Activated naive CD4-positive, alpha-beta T cell treated with anti-CD3 and anti-CD28 coated beads, Interleukin-2, amount 10 ng/mL, durations not matched to agents 7 days and 5 days (primary cell): ENCODE measurements at regions not wholly inside any gene's neighbourhood (a gene's known extent, or its start where the extent isn't known, plus 50 kb on each side); places are given as distances from the start of the nearest gene placed in this dataset.

Experiments
- CTCF ChIA-PET: fragments of 350-600 bp; sonication (Branson Sonifier 250); formaldehyde crosslinking; loops from one replicate; lab custom pipeline; 2021; ENCODE audit warnings: antibody characterized with exemption; lab: Charles Lee
- DNase-seq: peaks from one replicate; pipeline ENCODE4 v3.0.0-alpha.2; 2020
- H3K27ac Mint-ChIP-seq: one replicate; pipeline ENCODE4 v1.8.0; 2021; ENCODE audit warnings: mild to moderate bottlenecking, moderate library complexity, mixed read lengths
- H3K27me3 Mint-ChIP-seq: one replicate; pipeline ENCODE4 v1.8.0; 2021; ENCODE audit warnings: mild to moderate bottlenecking, mixed read lengths
- H3K36me3 Mint-ChIP-seq: one replicate; pipeline ENCODE4 v1.8.0; 2021; ENCODE audit warnings: mixed read lengths
- H3K4me1 Mint-ChIP-seq: one replicate; pipeline ENCODE4 v1.8.0; 2021; ENCODE audit warnings: mixed read lengths
- H3K4me3 Mint-ChIP-seq: one replicate; pipeline ENCODE4 v1.8.0; 2021; ENCODE audit warnings: mild to moderate bottlenecking, moderate library complexity, mixed read lengths
- H3K9me3 Mint-ChIP-seq: one replicate; pipeline ENCODE4 v1.8.0; 2021; ENCODE audit warnings: mixed read lengths

DNA sequence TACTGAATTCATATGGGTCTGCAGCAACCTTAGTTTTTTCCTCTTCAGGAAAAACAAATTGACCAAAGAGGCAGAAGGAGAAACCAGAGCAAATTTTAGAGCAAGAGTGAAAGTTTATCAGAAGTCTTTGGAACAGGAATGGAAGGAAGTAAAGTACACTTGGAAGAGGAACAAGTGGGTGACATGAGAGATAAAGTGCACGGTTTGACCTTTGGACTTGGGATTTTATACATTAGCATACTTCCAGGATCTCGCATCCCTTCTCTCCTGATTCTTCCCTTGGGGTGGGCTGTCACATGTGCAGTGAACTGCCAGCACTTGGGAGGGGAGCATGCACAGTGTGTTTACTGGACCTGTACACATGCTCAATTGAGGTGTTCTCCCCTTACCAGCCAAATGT lies 754.8 kb upstream of the ADAMTS5 start:
- H3K36me3 Mint-ChIP-seq = no peaks in the 10 kb centered on the region
- no peaks in the 10 kb centered on the region for H3K27me3 Mint-ChIP-seq
- no peak overlapping the region for H3K27ac Mint-ChIP-seq
- CTCF ChIA-PET = no interaction called here
- peaks cover 4% of the 10 kb centered on the region for H3K9me3 Mint-ChIP-seq
- DNase-seq = no peak
- no peaks in the 10 kb centered on the region for H3K4me1 Mint-ChIP-seq
- no peak overlapping the region for H3K4me3 Mint-ChIP-seq

DNA sequence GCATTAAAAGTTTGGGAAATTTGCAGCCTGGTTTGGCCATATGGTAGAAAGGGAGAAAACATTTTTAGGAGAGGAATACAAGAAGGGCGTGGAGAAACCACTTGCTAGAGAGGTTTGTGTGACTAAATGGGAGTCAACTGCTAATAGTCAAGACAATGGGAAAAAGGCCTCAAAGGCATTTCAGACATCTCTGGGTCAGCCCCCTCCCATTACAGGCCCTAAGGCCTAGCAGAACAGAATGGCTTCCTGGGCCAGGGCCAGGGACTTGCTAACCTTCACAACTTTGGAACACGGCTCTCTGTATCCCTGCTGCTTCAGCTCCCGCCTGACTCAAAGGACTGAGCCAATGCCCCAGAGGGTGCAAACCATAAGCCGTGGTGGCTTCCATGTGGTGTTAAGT lies 752.3 kb upstream of the ADAMTS5 start:
- H3K27me3 Mint-ChIP-seq = no peaks in the 10 kb centered on the region
- H3K4me3 Mint-ChIP-seq = no peak overlapping the region
- H3K9me3 Mint-ChIP-seq = peaks cover 6% of the 10 kb centered on the region
- H3K27ac Mint-ChIP-seq = no peak overlapping the region
- CTCF ChIA-PET = interaction anchor here (1.9 kb wide), 1 partner anchor 19 kb away, joined by 5 read pairs; no protein-coding TSS in a partner anchor
- H3K4me1 Mint-ChIP-seq = no peaks in the 10 kb centered on the region
- no peaks in the 10 kb centered on the region for H3K36me3 Mint-ChIP-seq
- no peak for DNase-seq

DNA sequence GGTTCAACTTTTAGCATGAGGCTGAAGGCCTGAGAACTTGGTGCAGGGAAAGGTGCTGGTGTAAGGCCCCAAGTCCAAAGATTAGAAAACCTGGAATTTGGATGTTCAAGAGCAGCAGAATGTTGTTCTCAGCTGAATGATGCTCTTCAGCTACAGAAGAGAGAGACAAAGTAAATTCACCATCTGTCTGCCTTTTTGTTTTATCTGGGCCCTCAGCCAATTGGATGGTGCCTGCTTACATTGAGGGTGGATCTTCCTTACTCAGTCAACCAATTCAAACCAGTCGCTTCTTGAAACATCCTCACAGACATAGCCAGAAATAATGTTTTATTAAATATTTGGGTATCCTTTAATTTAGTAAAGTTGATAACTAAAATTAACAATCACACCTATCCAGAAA lies 748.2 kb upstream of the ADAMTS5 start:
- Mint-ChIP-seq H3K9me3 (peaks cover 7% of the 10 kb centered on the region), H3K36me3 (no peaks in the 10 kb centered on the region), H3K4me1 (no peaks in the 10 kb centered on the region), H3K4me3 (no peak overlapping the region), H3K27me3 (no peaks in the 10 kb centered on the region), H3K27ac (no peak overlapping the region)
- CTCF ChIA-PET = no interaction called here
- no peak for DNase-seq

DNA sequence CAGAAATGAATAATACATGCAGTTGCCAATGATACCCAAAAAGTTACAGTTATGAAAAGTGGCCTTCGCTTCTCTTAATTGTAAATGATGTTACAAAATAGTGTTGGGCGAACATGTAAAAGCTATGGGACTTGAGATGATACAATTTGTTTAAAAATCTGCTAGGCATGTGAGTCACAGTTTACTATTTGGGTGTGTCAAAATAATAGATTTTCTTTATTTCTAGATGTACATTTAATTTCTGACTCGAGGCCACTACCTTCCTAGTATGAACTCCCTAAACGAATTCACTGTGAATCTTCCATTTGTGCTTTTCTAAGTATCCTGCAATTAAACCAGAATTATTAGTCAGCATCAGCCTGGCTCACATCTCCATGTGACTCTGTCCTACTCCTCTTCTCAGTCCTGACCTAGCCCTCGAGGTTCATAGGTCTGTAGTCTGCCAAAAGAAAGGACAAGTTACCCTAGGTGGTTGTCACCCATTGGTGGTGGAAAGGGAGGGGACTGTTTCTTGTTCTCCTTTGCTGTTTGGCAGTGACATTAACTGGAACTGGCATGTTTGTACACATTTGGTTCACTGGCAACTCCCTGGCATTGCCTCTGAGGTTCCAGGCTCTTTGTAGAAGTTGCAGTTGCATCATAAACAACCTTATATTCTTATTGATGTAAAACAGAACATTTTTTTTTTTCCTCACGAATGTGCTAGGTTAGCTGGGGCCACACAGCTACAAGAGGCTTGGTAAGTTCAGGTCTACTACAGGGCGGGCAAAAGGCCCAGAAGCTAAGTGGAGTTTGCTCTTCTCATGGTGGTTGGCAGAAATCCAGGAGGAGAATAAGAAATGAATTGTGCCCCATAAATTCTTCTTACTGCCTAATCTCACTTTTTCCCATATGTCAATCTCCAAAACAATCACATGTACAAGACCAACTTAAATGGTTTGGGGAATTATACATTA lies 746.5 kb upstream of the ADAMTS5 start:
- Mint-ChIP-seq H3K4me1 (no peaks in the 10 kb centered on the region), H3K27me3 (no peaks in the 10 kb centered on the region), H3K4me3 (no peak overlapping the region), H3K9me3 (peaks cover 7% of the 10 kb centered on the region), H3K36me3 (no peaks in the 10 kb centered on the region), H3K27ac (no peak overlapping the region)
- CTCF ChIA-PET = no interaction called here
- DNase-seq = no peak

DNA sequence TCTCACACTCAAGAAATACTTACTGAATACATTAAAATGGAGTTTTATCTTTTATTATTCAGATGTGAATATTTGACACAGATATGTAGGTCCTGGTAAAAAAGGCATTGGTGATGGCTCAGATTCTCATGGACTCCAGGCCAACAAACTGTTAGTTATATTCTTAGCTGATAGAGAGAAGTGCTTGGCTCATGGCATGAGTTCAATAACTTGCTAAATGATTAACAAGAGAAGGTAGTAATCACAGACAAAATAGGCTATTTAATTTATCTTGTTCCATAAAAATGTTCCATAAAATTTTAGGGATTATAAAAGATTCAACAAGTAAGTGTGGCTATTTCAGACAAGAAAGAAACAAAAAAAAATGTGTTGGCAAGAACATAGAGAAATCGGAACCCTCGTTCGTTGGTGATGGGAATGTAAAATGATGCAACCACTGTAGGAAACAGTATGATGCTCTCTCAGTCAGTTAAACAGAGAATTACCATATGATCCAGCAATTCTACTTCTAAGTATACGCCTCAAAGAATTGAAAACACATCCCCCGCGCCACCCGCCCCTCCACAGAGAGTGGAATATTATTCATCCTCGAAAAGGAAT lies 737.8 kb upstream of the ADAMTS5 start:
- H3K4me3 Mint-ChIP-seq = no peak overlapping the region
- H3K36me3 Mint-ChIP-seq = no peaks in the 10 kb centered on the region
- DNase-seq = no peak
- H3K9me3 Mint-ChIP-seq = no peaks in the 10 kb centered on the region
- H3K27ac Mint-ChIP-seq = no peak overlapping the region
- H3K4me1 Mint-ChIP-seq = no peaks in the 10 kb centered on the region
- H3K27me3 Mint-ChIP-seq = no peaks in the 10 kb centered on the region
- CTCF ChIA-PET = interaction anchor here (1.2 kb wide), 1 partner anchor 854 kb away, joined by 4 read pairs; no protein-coding TSS in a partner anchor

DNA sequence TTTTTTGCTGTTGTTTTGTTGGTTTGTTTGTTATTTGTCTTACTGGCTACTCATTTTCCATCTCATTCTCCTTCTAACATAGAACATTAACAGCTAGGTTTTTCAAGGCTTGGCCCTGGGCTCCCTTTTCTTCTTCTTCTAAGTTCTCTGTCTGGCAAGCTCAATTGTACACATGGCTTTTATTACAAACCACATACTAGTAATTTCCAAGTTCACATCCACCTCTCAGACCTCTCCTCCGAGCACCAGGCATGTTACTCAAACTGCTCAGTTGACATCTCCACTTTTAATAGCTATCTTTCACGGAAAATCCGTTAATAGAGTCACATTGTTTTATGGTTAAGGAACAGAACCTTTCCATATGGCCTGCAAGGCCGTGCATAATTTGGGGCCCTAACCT lies 736.9 kb upstream of the ADAMTS5 start:
- no peaks in the 10 kb centered on the region for H3K36me3 Mint-ChIP-seq
- DNase-seq = no peak
- H3K4me1 Mint-ChIP-seq = no peaks in the 10 kb centered on the region
- H3K27me3 Mint-ChIP-seq = no peaks in the 10 kb centered on the region
- no peaks in the 10 kb centered on the region for H3K9me3 Mint-ChIP-seq
- H3K4me3 Mint-ChIP-seq = no peak overlapping the region
- no peak overlapping the region for H3K27ac Mint-ChIP-seq
- CTCF ChIA-PET = interaction anchor here (1.2 kb wide), 1 partner anchor 853 kb away, joined by 4 read pairs; no protein-coding TSS in a partner anchor

DNA sequence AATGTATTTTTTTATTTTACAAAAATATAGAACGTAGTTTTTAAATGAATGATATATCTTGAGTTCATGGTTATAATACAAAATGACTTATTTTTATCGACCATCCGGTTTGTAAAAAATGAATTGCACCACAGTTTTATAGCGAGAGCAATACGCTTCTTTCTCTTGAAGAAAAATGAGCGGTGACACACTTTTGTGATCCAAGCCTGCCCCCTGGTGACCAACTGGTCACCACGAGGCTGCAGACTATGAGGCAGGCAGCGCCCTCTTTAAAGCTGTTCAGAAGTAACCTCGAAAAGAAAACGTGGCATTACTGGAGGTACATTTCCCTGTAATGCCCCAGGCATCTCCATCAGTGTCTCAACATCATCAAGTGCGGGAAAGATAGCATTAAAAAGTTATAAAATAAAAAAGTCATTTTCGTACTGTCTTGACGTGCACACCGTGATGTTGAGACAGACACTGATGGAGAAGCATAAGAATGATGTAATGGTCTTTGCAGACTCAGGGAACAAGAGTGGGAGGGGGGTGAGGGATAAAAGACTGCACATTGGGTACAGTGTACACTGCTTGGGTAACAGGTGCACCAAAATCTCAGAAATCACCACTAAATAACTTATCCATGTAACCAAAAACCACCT lies 734.2 kb upstream of the ADAMTS5 start:
- Mint-ChIP-seq H3K36me3 (no peaks in the 10 kb centered on the region), H3K27ac (no peak overlapping the region), H3K27me3 (no peaks in the 10 kb centered on the region), H3K9me3 (no peaks in the 10 kb centered on the region), H3K4me1 (no peaks in the 10 kb centered on the region), H3K4me3 (no peak overlapping the region)
- DNase-seq = peak; percentile 71
- CTCF ChIA-PET = interaction anchor here (1.4 to 2.7 kb wide), 5 partner anchors 19 to 1044 kb away, joined by 3 to 12 read pairs (median 5); no protein-coding TSS in a partner anchor

DNA sequence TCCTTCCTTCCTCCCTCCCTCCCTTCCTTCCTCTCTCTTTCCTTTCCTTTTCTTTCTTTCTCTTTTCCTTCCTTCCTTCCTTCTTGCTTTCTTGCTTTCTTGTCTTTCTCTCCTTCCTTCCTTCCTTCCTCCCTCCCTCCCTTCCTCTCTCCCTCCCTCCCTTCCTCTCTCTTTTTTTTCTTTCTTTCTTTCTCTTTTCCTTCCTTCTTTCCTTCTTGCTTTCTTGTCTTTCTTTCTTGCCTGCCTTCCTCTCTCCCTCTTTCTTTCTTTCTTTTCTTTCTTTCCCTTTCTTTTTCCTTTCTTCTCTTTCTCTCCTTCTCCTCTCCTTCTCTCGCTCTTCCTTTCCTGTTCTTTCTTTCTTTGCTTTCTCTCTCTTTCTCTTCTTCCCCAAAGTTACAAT lies 728.4 kb upstream of the ADAMTS5 start:
- H3K27ac Mint-ChIP-seq = no peak overlapping the region
- no peaks in the 10 kb centered on the region for H3K36me3 Mint-ChIP-seq
- CTCF ChIA-PET = no interaction called here
- no peak for DNase-seq
- peaks cover 5% of the 10 kb centered on the region for H3K27me3 Mint-ChIP-seq
- no peaks in the 10 kb centered on the region for H3K4me1 Mint-ChIP-seq
- H3K4me3 Mint-ChIP-seq = no peak overlapping the region
- no peaks in the 10 kb centered on the region for H3K9me3 Mint-ChIP-seq

DNA sequence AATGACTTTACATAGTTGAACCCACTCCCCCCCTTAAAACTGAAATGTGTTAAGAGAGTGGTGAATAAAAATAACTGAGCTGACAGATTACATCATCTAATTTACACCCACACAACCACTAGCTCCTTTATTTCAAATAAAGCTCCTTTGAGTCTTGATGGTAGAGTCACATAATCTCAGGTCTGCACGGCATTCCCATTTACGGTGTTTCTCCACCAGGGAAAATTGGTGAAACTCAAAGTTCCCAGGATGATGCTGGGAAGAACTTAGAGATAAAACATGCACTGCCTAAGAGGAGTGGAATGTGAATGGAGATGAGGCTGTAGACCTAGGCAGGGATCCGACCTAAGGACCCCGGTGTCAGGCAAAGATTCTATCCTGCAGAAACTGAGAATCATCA lies 727.8 kb upstream of the ADAMTS5 start:
- no peak overlapping the region for H3K27ac Mint-ChIP-seq
- no peak for DNase-seq
- H3K27me3 Mint-ChIP-seq = peaks cover 5% of the 10 kb centered on the region
- CTCF ChIA-PET = no interaction called here
- H3K9me3 Mint-ChIP-seq = no peaks in the 10 kb centered on the region
- H3K36me3 Mint-ChIP-seq = no peaks in the 10 kb centered on the region
- H3K4me1 Mint-ChIP-seq = no peaks in the 10 kb centered on the region
- no peak overlapping the region for H3K4me3 Mint-ChIP-seq

DNA sequence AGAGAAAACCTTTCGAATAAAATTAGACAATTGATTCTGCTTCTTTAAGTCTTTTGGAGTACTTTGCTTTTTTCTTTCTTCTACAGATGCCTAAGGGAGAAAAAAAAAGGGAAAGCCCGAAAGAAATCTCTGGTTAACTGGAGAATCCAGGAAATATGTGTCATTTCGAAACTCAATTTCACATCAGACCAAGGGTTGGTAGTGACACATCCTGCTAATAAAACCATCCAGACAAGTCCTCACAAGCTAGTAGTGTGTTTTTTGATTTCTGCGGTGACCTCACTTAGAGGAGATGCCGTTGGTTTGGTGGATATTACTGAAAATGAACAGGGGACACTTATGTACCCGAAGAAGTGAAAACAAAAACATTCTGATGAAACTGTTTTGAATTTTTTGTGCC lies 726.5 kb upstream of the ADAMTS5 start:
- Mint-ChIP-seq H3K4me3 (no peak overlapping the region), H3K27me3 (peaks cover 5% of the 10 kb centered on the region)

DNA sequence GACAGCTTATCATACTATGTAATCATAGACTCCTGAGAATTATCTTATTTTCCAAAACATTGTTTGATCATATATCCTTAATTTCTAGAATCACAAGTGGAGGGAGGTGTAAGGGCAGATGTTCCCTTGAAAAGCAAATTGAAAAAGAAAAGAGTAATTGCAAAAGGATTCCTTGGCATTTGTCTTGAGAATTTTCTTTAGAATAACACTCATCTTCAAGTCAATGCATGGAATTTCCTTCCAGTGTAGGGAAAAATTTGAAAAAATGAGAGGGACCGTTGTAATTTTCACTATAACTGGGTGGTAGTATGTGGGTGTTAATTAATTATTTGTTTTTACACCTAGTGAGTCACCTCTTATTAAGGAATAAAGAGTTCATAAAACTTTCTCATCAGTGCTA lies 724.6 kb upstream of the ADAMTS5 start:
- no peak for DNase-seq
- H3K27me3 Mint-ChIP-seq = peaks cover 5% of the 10 kb centered on the region
- CTCF ChIA-PET = no interaction called here
- no peaks in the 10 kb centered on the region for H3K36me3 Mint-ChIP-seq
- H3K4me3 Mint-ChIP-seq = no peak overlapping the region
- no peak overlapping the region for H3K27ac Mint-ChIP-seq
- no peaks in the 10 kb centered on the region for H3K4me1 Mint-ChIP-seq
- H3K9me3 Mint-ChIP-seq = no peaks in the 10 kb centered on the region

More for the DNA sequence above, 726.5 kb upstream of the ADAMTS5 start:
- Mint-ChIP-seq H3K9me3 (no peaks in the 10 kb centered on the region), H3K4me1 (no peaks in the 10 kb centered on the region), H3K27ac (no peak overlapping the region), H3K36me3 (no peaks in the 10 kb centered on the region)
- CTCF ChIA-PET = no interaction called here
- no peak for DNase-seq

DNA sequence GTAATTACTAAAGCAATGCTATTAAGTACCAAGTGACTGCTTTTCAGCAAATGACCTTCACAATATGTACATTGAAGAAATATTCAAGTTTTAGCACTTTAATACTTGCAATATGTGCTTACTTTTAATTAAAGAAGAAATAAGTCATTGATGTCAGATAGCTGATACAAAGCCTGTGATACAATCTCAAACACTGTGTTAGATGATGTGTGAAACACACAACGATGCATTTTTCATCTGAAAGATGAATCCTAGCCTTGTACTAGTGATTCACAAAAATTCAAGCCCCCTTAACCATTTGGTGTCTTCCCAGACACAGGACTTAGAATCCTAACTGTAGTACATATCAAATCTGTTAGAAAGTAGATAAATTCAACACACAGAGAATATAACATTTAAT lies 724.1 kb upstream of the ADAMTS5 start:
- no peak for DNase-seq
- Mint-ChIP-seq H3K4me3 (no peak overlapping the region), H3K36me3 (no peaks in the 10 kb centered on the region), H3K9me3 (no peaks in the 10 kb centered on the region), H3K4me1 (no peaks in the 10 kb centered on the region), H3K27me3 (peaks cover 5% of the 10 kb centered on the region), H3K27ac (no peak overlapping the region)
- CTCF ChIA-PET = no interaction called here

DNA sequence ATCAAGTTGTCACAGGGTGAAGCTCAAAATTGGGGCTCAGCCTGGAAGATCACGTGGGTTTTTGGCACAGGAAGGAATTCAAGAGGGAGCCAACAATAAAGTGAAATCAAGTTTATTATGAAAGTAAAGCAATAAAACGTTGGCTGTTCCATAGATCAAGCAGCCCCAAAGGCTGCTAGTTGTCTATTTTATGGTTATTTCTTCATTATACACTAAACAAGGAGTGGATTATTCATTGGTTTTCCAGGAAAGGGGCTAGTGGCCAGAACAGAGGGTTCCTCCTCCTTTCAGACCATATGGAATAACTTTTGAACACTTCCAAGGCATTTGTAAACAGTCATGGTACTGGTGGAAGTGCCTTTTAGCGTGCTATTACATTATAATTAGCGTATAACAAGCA lies 723.5 kb upstream of the ADAMTS5 start:
- CTCF ChIA-PET = no interaction called here
- Mint-ChIP-seq H3K9me3 (no peaks in the 10 kb centered on the region), H3K27me3 (peaks cover 4% of the 10 kb centered on the region), H3K4me1 (no peaks in the 10 kb centered on the region), H3K27ac (no peak overlapping the region), H3K4me3 (no peak overlapping the region), H3K36me3 (no peaks in the 10 kb centered on the region)
- DNase-seq = no peak

DNA sequence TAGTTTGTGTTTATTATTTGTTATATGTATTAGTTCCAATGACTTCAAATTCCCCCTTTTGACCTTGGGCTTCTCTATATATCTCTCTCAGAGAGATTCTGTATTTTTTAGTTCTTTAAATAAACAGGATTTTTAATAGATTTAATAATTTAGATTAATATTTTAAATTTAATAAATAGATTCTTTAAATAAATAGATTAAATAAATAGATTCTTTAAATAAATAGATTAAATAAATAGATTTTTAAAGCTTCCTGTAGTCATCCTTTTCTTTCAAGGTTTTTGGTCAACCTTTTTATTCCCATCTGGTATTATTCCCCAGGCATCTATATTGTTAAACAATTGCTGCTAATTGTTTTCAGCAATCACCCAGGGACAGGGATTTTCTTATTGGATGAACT lies 721.9 kb upstream of the ADAMTS5 start:
- no peak overlapping the region for H3K27ac Mint-ChIP-seq
- no peak overlapping the region for H3K4me3 Mint-ChIP-seq
- H3K4me1 Mint-ChIP-seq = no peaks in the 10 kb centered on the region

More for the DNA sequence above, 721.9 kb upstream of the ADAMTS5 start:
- no peaks in the 10 kb centered on the region for H3K9me3 Mint-ChIP-seq
- CTCF ChIA-PET = interaction anchor here (0.6 kb wide), 1 partner anchor 11 kb away, joined by 3 read pairs; no protein-coding TSS in a partner anchor
- H3K36me3 Mint-ChIP-seq = no peaks in the 10 kb centered on the region
- DNase-seq = no peak
- no peaks in the 10 kb centered on the region for H3K27me3 Mint-ChIP-seq
